A673 (cell line): ENCODE measurements at regions not wholly inside any gene's neighbourhood (a gene's known extent, or its start where the extent isn't known, plus 50 kb on each side); places are given as distances from the start of the nearest gene placed in this dataset.

ENCODE experiments used
- BruUV-seq: library from RNA; stranded (reverse); fragments of 400-500 nt; replicated peaks from 2 replicates; lab custom pipeline; 2021; lab: Mats Ljungman, UMichigan
- CTCF ChIA-PET: fragments of 300-600 bp; sonication (Branson Sonifier 250); formaldehyde crosslinking; loops from one replicate; lab custom pipeline; 2022; ENCODE audit warnings: antibody characterized with exemption; lab: Charles Lee
- POLR2A ChIA-PET: fragments of 300-600 bp; sonication (Branson Sonifier 250); formaldehyde crosslinking; loops from one replicate; lab custom pipeline; 2022; ENCODE audit warnings: antibody characterized with exemption; ENCODE audit not compliant: low non-redundant PET; lab: Charles Lee
- DNase-seq: peaks from one replicate; pipeline ENCODE4 v3.0.0-alpha.2; 2015; ENCODE audit warnings: low spot score
- H3K27ac ChIP-seq: fragments of 200-600 bp; sonication (generic); 2 replicates; pipeline ENCODE4 v1.5.1; 2016; ENCODE audit warnings: mixed run types, low read depth, mild to moderate bottlenecking, mixed read lengths, antibody characterized with exemption, low read length; ENCODE audit not compliant: poor library complexity, severe bottlenecking
- H3K27me3 ChIP-seq: fragments of 200-600 bp; sonication (generic); replicated peaks from 2 replicates; pipeline ENCODE4 v1.6.1; 2017; ENCODE audit warnings: mixed run types, low read depth, mild to moderate bottlenecking, mixed read lengths, antibody characterized with exemption, low read length; ENCODE audit not compliant: insufficient read depth, poor library complexity
- H3K36me3 ChIP-seq: fragments of 200-600 bp; sonication (generic); 2 replicates; pipeline ENCODE4 v1.6.1; 2016; ENCODE audit warnings: mixed run types, mild to moderate bottlenecking, mixed read lengths, antibody characterized with exemption, low read length; ENCODE audit not compliant: insufficient read depth, poor library complexity, severe bottlenecking
- H3K4me1 ChIP-seq: fragments of 200-600 bp; sonication (generic); 2 replicates; pipeline ENCODE4 v1.6.1; 2017; ENCODE audit warnings: mixed run types, mild to moderate bottlenecking, mixed read lengths, antibody characterized with exemption, low read length; ENCODE audit not compliant: insufficient read depth, poor library complexity, severe bottlenecking
- H3K4me3 ChIP-seq: fragments of 200-600 bp; sonication (generic); 2 replicates; pipeline ENCODE4 v1.5.1; 2016; ENCODE audit warnings: low read depth, mixed run types, mild to moderate bottlenecking, mixed read lengths, low read length; ENCODE audit not compliant: poor library complexity, severe bottlenecking
- H3K9me3 ChIP-seq: fragments of 200-600 bp; sonication (generic); 2 replicates; pipeline ENCODE4 v1.6.1; 2016; ENCODE audit warnings: mixed run types, low read depth, mild to moderate bottlenecking, mixed read lengths, antibody characterized with exemption, low read length; ENCODE audit not compliant: poor library complexity, severe bottlenecking
- EZH2 ChIP-seq: fragments of 200-600 bp; sonication (generic); IDR thresholded peaks from 2 replicates; pipeline ENCODE4 v1.6.1; 2017; ENCODE audit warnings: borderline replicate concordance, low read depth, mild to moderate bottlenecking, mixed read lengths, antibody characterized with exemption, low read length; ENCODE audit not compliant: poor library complexity, severe bottlenecking
- intact Hi-C: fragments of 100-400 bp; cut with micrococcal nuclease; formaldehyde crosslinking; loops from one replicate; pipeline ENCODE4 v1.10.0; 2022; ENCODE audit not compliant: unreplicated experiment
- TF ChIP-seq, protein P1 (sequence below): fragments of 300-800, 200-600 bp; sonication (generic); conservative IDR thresholded peaks from 2 replicates; pipeline ENCODE4 v1.5.1; 2017; ENCODE audit warnings: low read depth, mild to moderate bottlenecking, antibody characterized with exemption, low read length, moderate library complexity, mixed read lengths

DNA sequence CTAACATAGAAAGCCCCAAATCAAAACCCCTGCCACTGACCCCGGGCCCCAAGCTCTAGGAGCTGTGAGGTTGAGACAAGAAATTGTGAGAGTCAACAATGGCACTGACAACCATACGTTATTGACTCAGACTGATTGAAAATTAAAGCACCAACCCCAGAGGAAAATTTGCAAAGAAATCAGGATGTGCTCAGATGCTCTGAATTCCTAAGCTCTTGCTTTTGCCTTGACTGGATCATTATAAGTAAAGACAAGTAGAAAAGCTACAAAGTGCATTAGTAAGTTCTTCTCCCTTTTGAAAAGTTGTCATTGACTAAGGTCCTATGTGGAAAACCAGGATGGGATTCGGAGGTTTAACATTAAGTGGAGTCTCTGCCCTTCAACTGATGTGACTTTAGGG is 130.2 kb downstream of the SAMD9 start:
- Histone ChIP-seq H3K36me3 (no peaks in the 10 kb centered on the region), H3K4me3 (no peak overlapping the region), H3K27me3 (peaks cover 3% of the 10 kb centered on the region), H3K27ac (no peak overlapping the region), H3K4me1 (no peaks in the 10 kb centered on the region), H3K9me3 (no peaks in the 10 kb centered on the region)
- no peak for TF ChIP-seq EZH2
- TF ChIP-seq, protein P1, sequence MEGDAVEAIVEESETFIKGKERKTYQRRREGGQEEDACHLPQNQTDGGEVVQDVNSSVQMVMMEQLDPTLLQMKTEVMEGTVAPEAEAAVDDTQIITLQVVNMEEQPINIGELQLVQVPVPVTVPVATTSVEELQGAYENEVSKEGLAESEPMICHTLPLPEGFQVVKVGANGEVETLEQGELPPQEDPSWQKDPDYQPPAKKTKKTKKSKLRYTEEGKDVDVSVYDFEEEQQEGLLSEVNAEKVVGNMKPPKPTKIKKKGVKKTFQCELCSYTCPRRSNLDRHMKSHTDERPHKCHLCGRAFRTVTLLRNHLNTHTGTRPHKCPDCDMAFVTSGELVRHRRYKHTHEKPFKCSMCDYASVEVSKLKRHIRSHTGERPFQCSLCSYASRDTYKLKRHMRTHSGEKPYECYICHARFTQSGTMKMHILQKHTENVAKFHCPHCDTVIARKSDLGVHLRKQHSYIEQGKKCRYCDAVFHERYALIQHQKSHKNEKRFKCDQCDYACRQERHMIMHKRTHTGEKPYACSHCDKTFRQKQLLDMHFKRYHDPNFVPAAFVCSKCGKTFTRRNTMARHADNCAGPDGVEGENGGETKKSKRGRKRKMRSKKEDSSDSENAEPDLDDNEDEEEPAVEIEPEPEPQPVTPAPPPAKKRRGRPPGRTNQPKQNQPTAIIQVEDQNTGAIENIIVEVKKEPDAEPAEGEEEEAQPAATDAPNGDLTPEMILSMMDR: no peak
- no TSS peak for BruUV-seq
- CTCF ChIA-PET: no interaction called here
- intact Hi-C loops: no loop called here
- POLR2A ChIA-PET: no interaction called here
- DNase-seq: no peak

DNA sequence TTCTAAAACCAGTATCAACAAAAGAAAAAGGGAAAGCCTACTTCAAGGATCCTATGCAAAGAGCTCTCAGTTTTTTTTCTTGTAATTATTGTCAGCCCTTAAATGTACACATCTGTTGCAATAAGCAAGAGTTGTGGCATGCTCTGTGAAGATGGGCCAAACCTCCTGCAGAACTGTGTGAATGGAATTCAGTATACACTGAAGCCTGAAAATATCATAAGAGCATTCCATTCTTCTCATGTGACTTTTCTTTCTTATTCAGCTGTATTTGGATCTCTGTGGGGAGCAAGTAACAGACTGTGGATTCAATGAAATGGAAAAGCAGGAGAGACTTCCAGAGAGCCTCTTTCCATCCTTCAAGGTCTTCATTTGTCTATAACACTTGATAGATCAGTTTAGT is 130.7 kb downstream of the SAMD9 start:
- ChIA-PET CTCF (no interaction called here), POLR2A (no interaction called here)
- Histone ChIP-seq H3K36me3 (no peaks in the 10 kb centered on the region), H3K27ac (no peak overlapping the region), H3K4me3 (no peak overlapping the region), H3K9me3 (no peaks in the 10 kb centered on the region), H3K27me3 (peaks cover 3% of the 10 kb centered on the region), H3K4me1 (no peaks in the 10 kb centered on the region)
- no TSS peak for BruUV-seq
- intact Hi-C loops: no loop called here
- no peak for DNase-seq
- no peak for TF ChIP-seq EZH2
- TF ChIP-seq, protein P1: no peak

DNA sequence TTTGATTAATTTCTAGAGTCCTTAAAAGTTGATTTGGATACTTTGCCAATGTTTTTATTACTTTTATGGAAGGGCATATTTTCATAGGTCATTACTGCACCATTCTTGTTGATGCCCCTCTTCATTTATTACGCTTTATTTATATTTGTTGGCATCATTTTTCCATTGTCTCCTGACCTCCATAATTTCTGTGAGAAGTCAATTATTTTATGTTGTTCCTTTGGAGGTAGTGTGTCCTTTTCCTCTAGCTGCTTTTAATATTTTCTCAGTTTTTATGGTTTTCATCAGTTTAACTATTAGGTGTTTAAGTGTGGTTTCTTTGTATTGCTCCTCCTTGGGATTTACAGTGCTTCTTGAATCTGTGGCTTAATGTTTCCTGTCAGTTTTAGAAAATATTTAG is 134.9 kb downstream of the SAMD9 start:
- Histone ChIP-seq H3K27me3 (peaks cover 3% of the 10 kb centered on the region), H3K27ac (no peak overlapping the region), H3K9me3 (no peaks in the 10 kb centered on the region), H3K4me1 (no peaks in the 10 kb centered on the region), H3K36me3 (no peaks in the 10 kb centered on the region), H3K4me3 (no peak overlapping the region)
- CTCF ChIA-PET: no interaction called here
- no peak for TF ChIP-seq EZH2
- TF ChIP-seq, protein P1: no peak
- intact Hi-C loops: no loop called here
- DNase-seq: no peak
- POLR2A ChIA-PET: no interaction called here
- no TSS peak for BruUV-seq
